GM12878 (cell line): ENCODE measurements at regions not wholly inside any gene's neighbourhood (a gene's known extent, or its start where the extent isn't known, plus 50 kb on each side); places are given as distances from the start of the nearest gene placed in this dataset.

Source experiments
- ATAC-seq: fragments of 200-7000 bp; cut with Tn5 transposase; 3 replicates; pipeline ENCODE4 v1.9.1; 2020; ENCODE audit warnings: mild to moderate bottlenecking, moderate library complexity
- BruUV-seq: library from RNA; stranded (reverse); fragments of 400-500 nt; replicated peaks from 2 replicates; lab custom pipeline; 2021; lab: Mats Ljungman, UMichigan
- CTCF ChIA-PET: fragments of 300-600 bp; sonication (Branson Sonifier 250); formaldehyde crosslinking; extraction: SDS; loops from one replicate; lab custom pipeline; 2021; ENCODE audit warnings: inconsistent platforms; lab: Yijun Ruan, JAX
- POLR2A ChIA-PET: fragments of 350-600 bp; formaldehyde crosslinking; extraction: SDS; loops from one replicate; lab custom pipeline; 2021; ENCODE audit warnings: inconsistent platforms; lab: Charles Lee
- RAD21 ChIA-PET: fragments of 300-600 bp; sonication (Branson Sonifier 250); formaldehyde crosslinking; loops from one replicate; lab custom pipeline; 2023; ENCODE audit warnings: antibody characterized with exemption; ENCODE audit not compliant: unreplicated experiment; lab: Charles Lee
- SMC1A ChIA-PET: fragments of 300-600 bp; sonication (Branson Sonifier 250); formaldehyde crosslinking; loops from one replicate; lab custom pipeline; 2023; ENCODE audit not compliant: unreplicated experiment, uncharacterized antibody; lab: Charles Lee
- DNase-seq: peaks from one replicate; pipeline ENCODE4 v3.0.0-alpha.2; 2011; ENCODE audit warnings: low read depth, low spot score
- FAIRE-seq: peaks from 3 replicates; lab custom pipeline; 2011; peaks lifted over from hg19 to GRCh38; lab: Jason Lieb, UNC
- H2AFZ ChIP-seq: 2 replicates; pipeline ENCODE4 v1.6.0; 2011; ENCODE audit warnings: low read depth, low read length, control low read depth; ENCODE audit not compliant: control insufficient read depth
- H3K27ac ChIP-seq: 2 replicates; pipeline ENCODE4 v1.5.1; 2011; ENCODE audit warnings: control low read depth; ENCODE audit not compliant: control insufficient read depth, insufficient read depth
- H3K27me3 ChIP-seq, 2 experiments: replicated peaks in 1 of 2; 2 replicates each; pipeline versions ENCODE4 v1.6.0 to v1.6.1; 2011; ENCODE audit warnings: low read length in 1 of 2; ENCODE audit not compliant: control insufficient read depth in 2 of 2, insufficient read depth in 2 of 2
- H3K36me3 ChIP-seq, 2 experiments: 2 replicates each; pipeline ENCODE4 v1.5.1; 2011; ENCODE audit warnings: low read length in 1 of 2; ENCODE audit not compliant: control insufficient read depth in 2 of 2, insufficient read depth in 2 of 2
- H3K4me1 ChIP-seq: 2 replicates; pipeline ENCODE4 v1.6.1; 2011; ENCODE audit warnings: mild to moderate bottlenecking, low read length, moderate library complexity, mixed read lengths; ENCODE audit not compliant: control insufficient read depth, insufficient read depth
- H3K4me2 ChIP-seq: 2 replicates; pipeline ENCODE4 v1.6.0; 2011; ENCODE audit warnings: control low read depth; ENCODE audit not compliant: control insufficient read depth, insufficient read depth
- H3K4me3 ChIP-seq: fragments of 200-600 bp; sonication (generic); 2 replicates; pipeline ENCODE4 v1.5.1; 2016
- H3K79me2 ChIP-seq: 2 replicates; pipeline ENCODE4 v1.6.0; 2011; ENCODE audit warnings: low read length; ENCODE audit not compliant: control insufficient read depth, insufficient read depth
- H3K9ac ChIP-seq: 2 replicates; pipeline ENCODE4 v1.8.0; 2011; ENCODE audit warnings: low read length, control low read depth, mixed read lengths; ENCODE audit not compliant: control insufficient read depth, insufficient read depth
- H3K9me3 ChIP-seq: replicated peaks from 3 replicates; pipeline ENCODE4 v1.5.1; 2011; ENCODE audit warnings: mild to moderate bottlenecking, low read length; ENCODE audit not compliant: control insufficient read depth, insufficient read depth
- H4K20me1 ChIP-seq: 2 replicates; pipeline ENCODE4 v1.6.0; 2011; ENCODE audit not compliant: control insufficient read depth, insufficient read depth
- FOS ChIP-seq: IDR thresholded peaks from 3 replicates; pipeline ENCODE4 v1.6.1; 2011; ENCODE audit warnings: borderline replicate concordance; ENCODE audit not compliant: insufficient read length; ENCODE audit errors: extremely low read depth
- FOXM1 ChIP-seq: IDR thresholded peaks from 2 replicates; pipeline ENCODE4 v1.6.1; 2012; ENCODE audit warnings: low read depth, mild to moderate bottlenecking, inconsistent platforms, low read length, moderate library complexity
- HDAC2 ChIP-seq: fragments of 200-600 bp; sonication (generic); IDR thresholded peaks from 2 replicates; pipeline ENCODE4 v1.6.1; 2017
- MLLT1 ChIP-seq: fragments of 450-650 bp; IDR thresholded peaks from 2 replicates; pipeline ENCODE4 v1.6.1; 2016; ENCODE audit warnings: mild to moderate bottlenecking
- NFYA ChIP-seq: IDR thresholded peaks from 2 replicates; pipeline ENCODE4 v1.6.1; 2011; ENCODE audit warnings: low read depth, mild to moderate bottlenecking, low read length, improper control_type of control experiment, borderline replicate concordance
- POLR2AphosphoS2 ChIP-seq: IDR thresholded peaks from 2 replicates; pipeline ENCODE4 v1.6.1; 2011; ENCODE audit warnings: low read depth, mild to moderate bottlenecking, low read length, improper control_type of control experiment, moderate library complexity
- RB1 ChIP-seq: fragments of 450-650 bp; formaldehyde crosslinking; IDR thresholded peaks from 2 replicates; pipeline ENCODE4 v1.6.1; 2017; ENCODE audit warnings: mild to moderate bottlenecking, borderline replicate concordance
- RCOR1 ChIP-seq: conservative IDR thresholded peaks from 2 replicates; pipeline ENCODE4 v1.6.1; 2012; ENCODE audit warnings: low read depth, low read length, improper control_type of control experiment
- ZNF207 ChIP-seq: fragments of 450-650 bp; IDR thresholded peaks from 2 replicates; pipeline ENCODE4 v1.6.1; 2014; ENCODE audit warnings: antibody characterized with exemption, mild to moderate bottlenecking, borderline replicate concordance
- WGBS: methylation state at CpG from one replicate; pipeline ENCODE4 v1.1.6; 2016; ENCODE audit warnings: low lambda C conversion rate; ENCODE audit not compliant: insufficient replicate concordance, insufficient coverage; ENCODE audit errors: missing lambda C conversion rate; 5-methylcytosine and 5-hydroxymethylcytosine counted together
- in situ Hi-C: fragments of 300-500 bp; cut with MboI; formaldehyde crosslinking; loops from 9 replicates; pipeline ENCODE4 v1.14.3; 2018; ENCODE audit warnings: mixed read lengths
- intact Hi-C: fragments of 100-400 bp; cut with micrococcal nuclease; formaldehyde crosslinking; loops from one replicate; pipeline ENCODE4 v1.14.2; 2022; ENCODE audit not compliant: unreplicated experiment

DNA sequence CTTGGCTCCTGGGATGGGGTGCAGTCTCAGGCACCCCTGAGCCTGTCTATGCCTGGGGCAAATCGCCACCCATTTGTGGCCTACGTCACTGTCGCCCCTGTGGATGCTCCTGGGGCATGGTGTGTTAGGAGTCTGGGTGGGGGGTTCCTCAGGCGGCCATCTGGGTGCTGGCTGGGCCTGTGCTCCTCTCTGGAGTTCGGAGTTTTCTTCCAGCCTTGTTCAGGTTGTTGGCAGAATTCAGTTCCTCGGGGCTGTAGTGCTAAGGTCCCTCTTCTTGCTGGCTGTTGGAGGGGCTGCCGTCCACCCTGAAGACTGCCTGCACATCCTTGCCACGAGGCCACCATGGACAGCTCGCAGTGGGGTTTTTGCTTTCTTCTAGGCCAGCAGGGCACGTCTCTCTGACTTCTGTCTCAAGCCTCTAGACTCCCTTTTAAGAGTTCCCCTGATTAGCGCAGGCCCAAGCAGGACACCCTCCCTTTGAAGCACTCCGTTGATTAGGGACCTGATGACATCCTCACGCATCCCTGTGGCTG, 86.7 kb upstream of the C1orf174 start:
- DNase-seq: no peak
- WGBS: 6% methylated on average over 12 of the region's 13 CpGs
- no peak for ATAC-seq
- no peaks in the 10 kb centered on the region for H3K4me1 ChIP-seq
- BruUV-seq: no TSS peak
- intact Hi-C loops (no loop called here), in situ Hi-C loops (no loop called here)
- H3K4me3 ChIP-seq: no peak overlapping the region
- H3K27ac ChIP-seq: no peak overlapping the region
- no peak overlapping the region for H3K4me2 ChIP-seq
- no peak overlapping the region for H3K9ac ChIP-seq
- ChIA-PET POLR2A (no interaction called here), CTCF (no interaction called here), SMC1A (no interaction called here), RAD21 (no interaction called here)
- H3K79me2 ChIP-seq: no peaks in the 10 kb centered on the region
- TF ChIP-seq FOS (no peak), HDAC2 (no peak)
- H3K27me3 ChIP-seq: no peaks in the 10 kb centered on the region; a peak in 1 of 4 replicates
- no peaks in the 10 kb centered on the region; the same call in 2 of the 3 replicates for H3K9me3 ChIP-seq
- H4K20me1 ChIP-seq: no peaks in the 10 kb centered on the region
- no peaks in the 10 kb centered on the region for H3K36me3 ChIP-seq
- FAIRE-seq: no peak
- no peak overlapping the region for H2AFZ ChIP-seq

DNA sequence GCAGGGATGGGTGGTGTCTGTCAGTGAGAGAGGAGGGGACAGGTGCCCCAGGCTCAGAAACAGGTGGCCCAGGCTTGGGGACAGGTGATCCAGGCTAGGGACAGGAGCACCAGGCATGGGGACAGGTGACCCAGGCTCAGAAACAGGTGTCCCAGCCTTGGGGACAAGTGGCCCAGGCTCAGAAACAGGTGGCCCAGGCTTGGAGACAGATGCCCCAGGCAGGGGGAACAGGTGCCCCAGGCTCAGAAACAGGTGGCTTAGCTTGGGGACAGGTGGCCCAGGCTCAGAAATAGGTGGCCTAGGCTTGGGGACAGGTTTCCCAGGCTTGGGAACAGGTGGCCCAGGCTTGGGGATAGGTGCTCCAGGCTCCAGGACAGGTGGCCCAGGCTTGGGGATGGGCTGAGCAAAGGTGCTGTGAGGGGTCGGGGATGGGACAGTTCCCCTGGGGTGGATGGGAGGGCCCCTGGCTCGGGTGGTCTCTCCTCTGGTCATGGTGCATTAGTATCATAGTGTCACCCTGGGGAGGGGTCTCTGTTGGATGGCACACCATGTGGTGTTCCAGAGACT, 87.7 kb upstream of the C1orf174 start:
- no peak overlapping the region for H3K27ac ChIP-seq
- intact Hi-C loops: no loop called here
- no peaks in the 10 kb centered on the region; a peak in 1 of 4 replicates for H3K27me3 ChIP-seq
- H4K20me1 ChIP-seq: no peaks in the 10 kb centered on the region
- no peak overlapping the region for H3K9ac ChIP-seq
- no peak for FAIRE-seq
- H3K4me1 ChIP-seq: no peaks in the 10 kb centered on the region
- in situ Hi-C loops: no loop called here
- H3K9me3 ChIP-seq: no peaks in the 10 kb centered on the region; the same call in 2 of the 3 replicates
- WGBS: 3% methylated on average over 2 of the region's 2 CpGs
- RAD21 ChIA-PET: no interaction called here
- no peak for DNase-seq
- no peaks in the 10 kb centered on the region for H3K79me2 ChIP-seq
- BruUV-seq: no TSS peak
- H2AFZ ChIP-seq: no peak overlapping the region
- CTCF ChIA-PET: no interaction called here
- no peak for ATAC-seq
- no peak overlapping the region for H3K4me2 ChIP-seq
- TF ChIP-seq MLLT1 (no peak), ZNF207 (no peak), NFYA (no peak), RB1 (no peak), FOXM1 (no peak), RCOR1 (no peak), POLR2AphosphoS2 (no peak)
- POLR2A ChIA-PET: no interaction called here
- H3K4me3 ChIP-seq: no peak overlapping the region
- SMC1A ChIA-PET: no interaction called here
- no peaks in the 10 kb centered on the region for H3K36me3 ChIP-seq
